GM12878 (cell line): ENCODE measurements at regions not wholly inside any gene's neighbourhood (a gene's known extent, or its start where the extent isn't known, plus 50 kb on each side); places are given as distances from the start of the nearest gene placed in this dataset.

Source experiments
- CBX3 ChIP-seq: fragments of 200-600 bp; sonication (generic); IDR thresholded peaks from 2 replicates; pipeline ENCODE4 v1.6.1; 2016; ENCODE audit warnings: low read depth, borderline replicate concordance
- EGR1 ChIP-seq, 2 experiments: IDR thresholded peaks; 1 replicate in 1 of 2; 2 replicates in 1 of 2; pipeline ENCODE4 v1.6.1; 2011 to 2012; ENCODE audit warnings: low read depth in 2 of 2, low read length in 2 of 2, borderline replicate concordance in 1 of 2, mild to moderate bottlenecking in 1 of 2, moderate library complexity in 1 of 2
- HDAC2 ChIP-seq: fragments of 200-600 bp; sonication (generic); IDR thresholded peaks from 2 replicates; pipeline ENCODE4 v1.6.1; 2017
- IRF3 ChIP-seq: fragments of 450-650 bp; IDR thresholded peaks from 2 replicates; pipeline ENCODE4 v1.6.1; 2014; ENCODE audit warnings: mild to moderate bottlenecking
- NFYA ChIP-seq: IDR thresholded peaks from 2 replicates; pipeline ENCODE4 v1.6.1; 2011; ENCODE audit warnings: low read depth, mild to moderate bottlenecking, low read length, improper control_type of control experiment, borderline replicate concordance
- NFYB ChIP-seq: IDR thresholded peaks from 2 replicates; pipeline ENCODE4 v1.6.1; 2011; ENCODE audit warnings: low read depth, mild to moderate bottlenecking, low read length, improper control_type of control experiment, moderate library complexity; ENCODE audit not compliant: insufficient read depth
- NR2F1 ChIP-seq: fragments of 450-650 bp; conservative IDR thresholded peaks from 2 replicates; pipeline ENCODE4 v1.6.1; 2017; ENCODE audit warnings: mild to moderate bottlenecking
- POLR2AphosphoS5 ChIP-seq: IDR thresholded peaks from 2 replicates; pipeline ENCODE4 v1.6.1; 2011; ENCODE audit warnings: mild to moderate bottlenecking, low read length, inconsistent platforms
- SP1 ChIP-seq: IDR thresholded peaks from one replicate; pipeline ENCODE4 v1.6.1; 2011; ENCODE audit warnings: low read depth, low read length
- ZBED1 ChIP-seq: IDR thresholded peaks from 2 replicates; pipeline ENCODE4 v1.6.1; 2016; ENCODE audit warnings: borderline replicate concordance
- TF ChIP-seq, protein P1 (sequence below): IDR thresholded peaks from 2 replicates; pipeline ENCODE4 v1.6.1; 2012; ENCODE audit warnings: low read depth, low read length, improper control_type of control experiment
- TF ChIP-seq, protein P2 (sequence below): fragments of 450-650 bp; formaldehyde crosslinking; IDR thresholded peaks from 2 replicates; pipeline ENCODE4 v1.4.0; 2020; ENCODE audit warnings: mild to moderate bottlenecking, moderate library complexity
- TF ChIP-seq, protein P3 (sequence below): IDR thresholded peaks from 2 replicates; pipeline ENCODE4 v1.6.1; 2012; ENCODE audit warnings: improper control_type of control experiment, low read depth, low read length; ENCODE audit not compliant: insufficient replicate concordance
- TF ChIP-seq, protein P4 (sequence below): fragments of 450-650 bp; IDR thresholded peaks from 2 replicates; pipeline ENCODE4 v1.6.1; 2017; ENCODE audit warnings: borderline replicate concordance
- TF ChIP-seq, protein P5 (sequence below): IDR thresholded peaks from 2 replicates; pipeline ENCODE4 v1.6.1; 2011; ENCODE audit warnings: mild to moderate bottlenecking, low read depth, low read length, moderate library complexity; ENCODE audit not compliant: insufficient replicate concordance

GRCh38 chrX:45769761-45770582 is 569.3 kb upstream of the DIPK2B start (continued):
- TF ChIP-seq, protein P1, sequence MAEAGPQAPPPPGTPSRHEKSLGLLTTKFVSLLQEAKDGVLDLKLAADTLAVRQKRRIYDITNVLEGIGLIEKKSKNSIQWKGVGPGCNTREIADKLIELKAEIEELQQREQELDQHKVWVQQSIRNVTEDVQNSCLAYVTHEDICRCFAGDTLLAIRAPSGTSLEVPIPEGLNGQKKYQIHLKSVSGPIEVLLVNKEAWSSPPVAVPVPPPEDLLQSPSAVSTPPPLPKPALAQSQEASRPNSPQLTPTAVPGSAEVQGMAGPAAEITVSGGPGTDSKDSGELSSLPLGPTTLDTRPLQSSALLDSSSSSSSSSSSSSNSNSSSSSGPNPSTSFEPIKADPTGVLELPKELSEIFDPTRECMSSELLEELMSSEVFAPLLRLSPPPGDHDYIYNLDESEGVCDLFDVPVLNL, result no peak
- TF ChIP-seq NFYB (0 out of 2 replicates have a peak, but pooled peaks have one; percentile 45), CBX3 (no peak), SP1 (no peak), HDAC2 (no peak), NFYA (no peak), POLR2AphosphoS5 (peak; percentile 33; the same call in 1 of the 2 replicates), ZBED1 (no peak), IRF3 (no peak), EGR1 (IDR thresholded peaks at IDR 0.05; ENCODE audit: borderline replicate concordance in 1 of 2, low read depth in 2 of 2, low read length in 2 of 2) (no peak), NR2F1 (no peak)
- TF ChIP-seq, protein P2, sequence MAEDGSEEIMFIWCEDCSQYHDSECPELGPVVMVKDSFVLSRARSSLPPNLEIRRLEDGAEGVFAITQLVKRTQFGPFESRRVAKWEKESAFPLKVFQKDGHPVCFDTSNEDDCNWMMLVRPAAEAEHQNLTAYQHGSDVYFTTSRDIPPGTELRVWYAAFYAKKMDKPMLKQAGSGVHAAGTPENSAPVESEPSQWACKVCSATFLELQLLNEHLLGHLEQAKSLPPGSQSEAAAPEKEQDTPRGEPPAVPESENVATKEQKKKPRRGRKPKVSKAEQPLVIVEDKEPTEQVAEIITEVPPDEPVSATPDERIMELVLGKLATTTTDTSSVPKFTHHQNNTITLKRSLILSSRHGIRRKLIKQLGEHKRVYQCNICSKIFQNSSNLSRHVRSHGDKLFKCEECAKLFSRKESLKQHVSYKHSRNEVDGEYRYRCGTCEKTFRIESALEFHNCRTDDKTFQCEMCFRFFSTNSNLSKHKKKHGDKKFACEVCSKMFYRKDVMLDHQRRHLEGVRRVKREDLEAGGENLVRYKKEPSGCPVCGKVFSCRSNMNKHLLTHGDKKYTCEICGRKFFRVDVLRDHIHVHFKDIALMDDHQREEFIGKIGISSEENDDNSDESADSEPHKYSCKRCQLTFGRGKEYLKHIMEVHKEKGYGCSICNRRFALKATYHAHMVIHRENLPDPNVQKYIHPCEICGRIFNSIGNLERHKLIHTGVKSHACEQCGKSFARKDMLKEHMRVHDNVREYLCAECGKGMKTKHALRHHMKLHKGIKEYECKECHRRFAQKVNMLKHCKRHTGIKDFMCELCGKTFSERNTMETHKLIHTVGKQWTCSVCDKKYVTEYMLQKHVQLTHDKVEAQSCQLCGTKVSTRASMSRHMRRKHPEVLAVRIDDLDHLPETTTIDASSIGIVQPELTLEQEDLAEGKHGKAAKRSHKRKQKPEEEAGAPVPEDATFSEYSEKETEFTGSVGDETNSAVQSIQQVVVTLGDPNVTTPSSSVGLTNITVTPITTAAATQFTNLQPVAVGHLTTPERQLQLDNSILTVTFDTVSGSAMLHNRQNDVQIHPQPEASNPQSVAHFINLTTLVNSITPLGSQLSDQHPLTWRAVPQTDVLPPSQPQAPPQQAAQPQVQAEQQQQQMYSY (CRISPR knock-in tag), result no peak
- TF ChIP-seq, protein P3, sequence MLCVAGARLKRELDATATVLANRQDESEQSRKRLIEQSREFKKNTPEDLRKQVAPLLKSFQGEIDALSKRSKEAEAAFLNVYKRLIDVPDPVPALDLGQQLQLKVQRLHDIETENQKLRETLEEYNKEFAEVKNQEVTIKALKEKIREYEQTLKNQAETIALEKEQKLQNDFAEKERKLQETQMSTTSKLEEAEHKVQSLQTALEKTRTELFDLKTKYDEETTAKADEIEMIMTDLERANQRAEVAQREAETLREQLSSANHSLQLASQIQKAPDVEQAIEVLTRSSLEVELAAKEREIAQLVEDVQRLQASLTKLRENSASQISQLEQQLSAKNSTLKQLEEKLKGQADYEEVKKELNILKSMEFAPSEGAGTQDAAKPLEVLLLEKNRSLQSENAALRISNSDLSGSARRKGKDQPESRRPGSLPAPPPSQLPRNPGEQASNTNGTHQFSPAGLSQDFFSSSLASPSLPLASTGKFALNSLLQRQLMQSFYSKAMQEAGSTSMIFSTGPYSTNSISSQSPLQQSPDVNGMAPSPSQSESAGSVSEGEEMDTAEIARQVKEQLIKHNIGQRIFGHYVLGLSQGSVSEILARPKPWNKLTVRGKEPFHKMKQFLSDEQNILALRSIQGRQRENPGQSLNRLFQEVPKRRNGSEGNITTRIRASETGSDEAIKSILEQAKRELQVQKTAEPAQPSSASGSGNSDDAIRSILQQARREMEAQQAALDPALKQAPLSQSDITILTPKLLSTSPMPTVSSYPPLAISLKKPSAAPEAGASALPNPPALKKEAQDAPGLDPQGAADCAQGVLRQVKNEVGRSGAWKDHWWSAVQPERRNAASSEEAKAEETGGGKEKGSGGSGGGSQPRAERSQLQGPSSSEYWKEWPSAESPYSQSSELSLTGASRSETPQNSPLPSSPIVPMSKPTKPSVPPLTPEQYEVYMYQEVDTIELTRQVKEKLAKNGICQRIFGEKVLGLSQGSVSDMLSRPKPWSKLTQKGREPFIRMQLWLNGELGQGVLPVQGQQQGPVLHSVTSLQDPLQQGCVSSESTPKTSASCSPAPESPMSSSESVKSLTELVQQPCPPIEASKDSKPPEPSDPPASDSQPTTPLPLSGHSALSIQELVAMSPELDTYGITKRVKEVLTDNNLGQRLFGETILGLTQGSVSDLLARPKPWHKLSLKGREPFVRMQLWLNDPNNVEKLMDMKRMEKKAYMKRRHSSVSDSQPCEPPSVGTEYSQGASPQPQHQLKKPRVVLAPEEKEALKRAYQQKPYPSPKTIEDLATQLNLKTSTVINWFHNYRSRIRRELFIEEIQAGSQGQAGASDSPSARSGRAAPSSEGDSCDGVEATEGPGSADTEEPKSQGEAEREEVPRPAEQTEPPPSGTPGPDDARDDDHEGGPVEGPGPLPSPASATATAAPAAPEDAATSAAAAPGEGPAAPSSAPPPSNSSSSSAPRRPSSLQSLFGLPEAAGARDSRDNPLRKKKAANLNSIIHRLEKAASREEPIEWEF, result no peak
- TF ChIP-seq, protein P4, sequence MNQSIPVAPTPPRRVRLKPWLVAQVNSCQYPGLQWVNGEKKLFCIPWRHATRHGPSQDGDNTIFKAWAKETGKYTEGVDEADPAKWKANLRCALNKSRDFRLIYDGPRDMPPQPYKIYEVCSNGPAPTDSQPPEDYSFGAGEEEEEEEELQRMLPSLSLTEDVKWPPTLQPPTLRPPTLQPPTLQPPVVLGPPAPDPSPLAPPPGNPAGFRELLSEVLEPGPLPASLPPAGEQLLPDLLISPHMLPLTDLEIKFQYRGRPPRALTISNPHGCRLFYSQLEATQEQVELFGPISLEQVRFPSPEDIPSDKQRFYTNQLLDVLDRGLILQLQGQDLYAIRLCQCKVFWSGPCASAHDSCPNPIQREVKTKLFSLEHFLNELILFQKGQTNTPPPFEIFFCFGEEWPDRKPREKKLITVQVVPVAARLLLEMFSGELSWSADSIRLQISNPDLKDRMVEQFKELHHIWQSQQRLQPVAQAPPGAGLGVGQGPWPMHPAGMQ, result no peak
- TF ChIP-seq, protein P5, sequence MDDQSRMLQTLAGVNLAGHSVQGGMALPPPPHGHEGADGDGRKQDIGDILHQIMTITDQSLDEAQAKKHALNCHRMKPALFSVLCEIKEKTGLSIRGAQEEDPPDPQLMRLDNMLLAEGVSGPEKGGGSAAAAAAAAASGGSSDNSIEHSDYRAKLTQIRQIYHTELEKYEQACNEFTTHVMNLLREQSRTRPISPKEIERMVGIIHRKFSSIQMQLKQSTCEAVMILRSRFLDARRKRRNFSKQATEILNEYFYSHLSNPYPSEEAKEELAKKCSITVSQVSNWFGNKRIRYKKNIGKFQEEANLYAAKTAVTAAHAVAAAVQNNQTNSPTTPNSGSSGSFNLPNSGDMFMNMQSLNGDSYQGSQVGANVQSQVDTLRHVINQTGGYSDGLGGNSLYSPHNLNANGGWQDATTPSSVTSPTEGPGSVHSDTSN, result no peak
